HG02840 (cell line): ENCODE measurements at regions not wholly inside any gene's neighbourhood (a gene's known extent, or its start where the extent isn't known, plus 50 kb on each side); places are given as distances from the start of the nearest gene placed in this dataset.
"Not testable (repeated sequence)": the region's sequence is repeated elsewhere in the genome, so short reads cannot be mapped to it uniquely, and the experiment has no call there.

Experiments used
- ATAC-seq: cut with Tn5 transposase; IDR thresholded peaks from one replicate; pipeline ENCODE4 v1.9.1; 2021; ENCODE audit warnings: mild to moderate bottlenecking, moderate library complexity, moderate number of reproducible peaks; ENCODE audit not compliant: unreplicated experiment, low FRiP score

DNA sequence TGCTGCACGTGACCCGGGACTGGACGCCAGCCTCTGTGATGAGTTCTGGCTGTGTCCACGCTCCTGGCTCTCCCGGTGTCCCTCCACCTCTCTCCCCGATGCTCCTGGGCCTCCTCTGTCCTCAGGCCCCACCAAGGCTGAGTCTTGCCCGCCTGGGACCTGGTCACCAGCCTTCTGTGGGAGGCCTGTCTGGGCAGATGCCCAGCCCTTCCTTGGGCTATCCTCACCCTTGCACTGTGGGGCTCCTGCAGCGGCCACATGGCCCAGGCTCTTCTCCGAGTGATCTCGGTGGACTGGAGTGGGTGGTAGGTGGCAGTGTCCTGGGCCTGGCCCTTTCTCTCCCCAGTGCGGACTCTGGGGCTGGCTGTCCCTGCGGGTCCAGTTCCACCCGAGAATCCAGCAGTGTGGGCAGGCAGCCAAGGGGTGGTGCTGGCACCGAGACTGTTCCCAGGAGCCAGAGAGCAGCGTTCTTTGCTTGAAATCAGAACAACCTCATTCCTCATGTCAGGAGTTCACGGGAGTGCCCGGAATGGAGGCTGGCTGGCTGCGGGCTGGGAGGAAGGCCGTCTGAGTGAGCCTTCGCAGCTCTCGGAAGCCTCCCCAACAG lies 94.6 kb downstream of the TMEM121 start:
- ATAC-seq, result not testable (repeated sequence)

DNA sequence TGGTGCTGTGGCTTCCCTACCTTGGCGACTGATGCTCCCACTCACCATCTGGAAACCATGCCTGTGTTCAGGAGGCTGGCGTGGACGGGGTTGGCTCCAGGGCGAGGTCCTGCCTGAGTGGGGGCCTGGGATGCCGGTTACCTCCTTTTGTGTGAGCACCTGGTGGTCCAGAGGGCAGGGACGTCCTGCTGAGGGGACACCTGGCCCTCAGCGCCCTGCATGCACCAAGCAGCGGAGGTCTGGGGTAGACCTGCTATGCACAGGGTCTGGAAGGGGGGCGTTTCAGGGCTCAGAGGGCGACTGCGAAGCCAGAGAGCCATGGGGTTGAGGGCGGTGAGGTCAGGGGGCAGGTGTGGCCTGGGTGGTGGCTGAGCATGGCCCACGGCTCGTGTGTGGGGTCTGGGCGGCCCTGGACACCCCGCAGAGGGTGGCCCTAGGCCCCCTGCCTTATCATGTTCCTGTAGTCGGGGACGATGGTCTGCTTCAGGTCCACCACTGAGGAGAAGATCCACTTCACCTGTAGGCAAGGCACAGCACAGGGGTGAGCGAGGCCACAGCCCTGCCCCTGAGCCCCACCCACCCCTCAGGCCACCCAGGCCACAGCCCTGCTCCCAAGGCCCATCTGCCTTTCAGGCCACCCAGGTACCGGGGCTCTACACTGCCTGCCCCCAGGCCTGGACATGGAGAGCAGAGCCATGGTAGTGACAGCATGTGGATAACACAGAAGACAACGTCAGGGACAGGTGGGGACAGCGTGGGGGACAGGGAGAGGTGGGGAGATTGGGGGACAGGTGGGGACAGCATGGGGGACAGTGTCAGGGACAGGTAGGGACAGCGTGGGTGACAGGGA lies 95.3 kb downstream of the TMEM121 start:
- not testable (repeated sequence) for ATAC-seq

DNA sequence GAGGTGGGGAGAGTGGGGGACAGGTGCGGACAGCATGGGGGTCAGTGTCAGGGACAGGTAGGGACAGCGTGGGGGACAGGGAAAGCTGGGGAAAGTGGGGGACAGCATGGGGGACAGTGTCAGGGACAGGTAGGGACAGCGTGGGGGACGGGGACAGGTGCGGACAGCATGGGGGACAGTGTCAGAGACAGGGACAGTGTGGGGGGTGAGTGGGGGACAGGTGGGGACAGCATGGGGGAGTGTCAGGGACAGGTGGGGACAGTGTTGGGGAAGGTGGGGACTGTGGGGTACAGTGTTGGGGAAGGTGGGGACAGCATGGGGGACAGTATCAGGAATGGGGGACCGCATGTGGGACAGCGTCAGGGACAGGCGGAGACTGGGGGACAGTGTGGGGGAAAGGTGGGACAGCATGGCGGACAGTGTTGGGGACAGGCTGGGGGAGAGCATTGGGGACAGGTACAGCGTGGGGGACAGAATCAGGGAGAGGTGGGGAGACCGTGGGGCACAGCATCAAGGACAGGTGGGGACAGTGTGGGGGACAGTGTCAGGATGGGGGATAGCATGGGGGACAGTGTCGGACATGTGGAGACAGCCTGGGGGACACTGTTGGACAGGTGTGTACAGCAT lies 96.1 kb downstream of the TMEM121 start:
- no peak for ATAC-seq

DNA sequence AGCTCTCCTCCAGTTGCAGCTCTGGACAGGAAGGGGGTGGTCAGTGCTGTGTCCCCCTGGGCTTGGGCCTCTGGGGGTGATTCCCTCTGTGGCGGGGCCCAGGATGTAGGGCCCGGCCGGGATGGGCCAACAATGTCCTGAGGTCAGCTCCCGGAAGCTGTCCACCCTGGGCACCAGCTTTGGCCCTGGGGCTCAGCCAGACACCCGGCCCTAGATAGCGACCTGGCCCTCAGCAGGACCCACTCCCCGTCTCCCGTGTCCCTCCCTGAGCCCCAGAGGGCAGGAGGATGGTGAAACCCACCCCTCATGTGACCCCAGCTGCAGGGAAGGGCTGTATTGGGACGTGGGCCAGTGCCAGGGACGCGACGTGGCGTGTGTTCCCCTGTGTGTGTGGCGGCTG lies 96.8 kb downstream of the TMEM121 start:
- not testable (repeated sequence) for ATAC-seq

DNA sequence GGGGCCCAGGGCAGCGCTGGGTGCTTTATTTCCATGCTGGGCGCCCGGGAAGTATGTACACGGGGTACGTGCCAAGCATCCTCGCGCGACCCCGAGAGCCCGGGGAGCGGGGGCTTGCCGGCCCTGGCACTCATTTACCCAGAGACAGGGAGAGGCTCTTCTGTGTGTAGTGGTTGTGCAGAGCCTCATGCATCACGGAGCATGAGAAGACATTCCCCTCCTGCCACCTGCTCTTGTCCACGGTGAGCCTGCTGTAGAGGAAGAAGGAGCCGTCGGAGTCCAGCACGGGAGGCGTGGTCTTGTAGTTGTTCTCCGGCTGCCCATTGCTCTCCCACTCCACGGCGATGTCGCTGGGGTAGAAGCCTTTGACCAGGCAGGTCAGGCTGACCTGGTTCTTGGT lies 98.0 kb downstream of the TMEM121 start:
- ATAC-seq, result not testable (repeated sequence)

DNA sequence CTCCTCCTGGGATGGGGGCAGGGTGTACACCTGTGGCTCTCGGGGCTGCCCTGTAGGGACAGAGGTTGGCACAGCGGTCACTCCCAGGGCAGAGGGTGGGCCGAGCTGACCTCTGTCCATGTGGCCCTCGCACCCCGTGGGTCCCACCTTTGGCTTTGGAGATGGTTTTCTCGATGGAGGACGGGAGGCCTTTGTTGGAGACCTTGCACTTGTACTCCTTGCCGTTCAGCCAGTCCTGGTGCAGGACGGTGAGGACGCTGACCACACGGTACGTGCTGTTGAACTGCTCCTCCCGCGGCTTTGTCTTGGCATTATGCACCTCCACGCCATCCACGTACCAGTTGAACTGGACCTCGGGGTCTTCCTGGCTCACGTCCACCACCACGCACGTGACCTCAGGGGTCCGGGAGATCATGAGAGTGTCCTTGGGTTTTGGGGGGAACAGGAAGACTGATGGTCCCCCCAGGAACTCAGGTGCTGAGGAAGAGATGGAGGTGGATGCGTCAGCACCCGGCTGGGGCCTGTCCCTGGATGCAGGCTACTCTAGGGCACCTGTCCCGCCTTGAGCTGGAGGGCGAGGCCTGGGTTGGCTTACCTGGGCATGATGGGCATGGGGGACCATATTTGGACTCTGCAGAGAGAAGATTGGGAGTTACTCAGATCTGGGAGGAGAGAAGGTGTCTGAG lies 98.5 kb downstream of the TMEM121 start:
- not testable (repeated sequence) for ATAC-seq

DNA sequence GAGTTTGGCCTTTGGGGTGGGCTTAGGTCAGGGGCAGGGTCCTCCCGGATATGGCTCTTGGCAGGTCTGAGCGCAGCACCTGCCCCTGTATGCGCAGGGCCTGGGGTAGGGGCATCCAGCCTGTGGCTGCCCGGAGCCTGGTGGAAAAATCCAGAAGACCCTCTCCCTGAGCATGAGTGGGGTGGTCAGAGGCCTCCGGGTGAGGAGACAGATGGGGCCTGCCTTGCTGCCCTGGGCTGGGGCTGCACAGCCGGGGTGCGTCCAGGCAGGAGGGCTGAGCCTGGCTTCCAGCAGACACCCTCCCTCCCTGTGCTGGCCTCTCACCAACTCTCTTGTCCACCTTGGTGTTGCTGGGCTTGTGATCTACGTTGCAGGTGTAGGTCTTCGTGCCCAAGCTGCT lies 99.1 kb downstream of the TMEM121 start:
- not testable (repeated sequence) for ATAC-seq

DNA sequence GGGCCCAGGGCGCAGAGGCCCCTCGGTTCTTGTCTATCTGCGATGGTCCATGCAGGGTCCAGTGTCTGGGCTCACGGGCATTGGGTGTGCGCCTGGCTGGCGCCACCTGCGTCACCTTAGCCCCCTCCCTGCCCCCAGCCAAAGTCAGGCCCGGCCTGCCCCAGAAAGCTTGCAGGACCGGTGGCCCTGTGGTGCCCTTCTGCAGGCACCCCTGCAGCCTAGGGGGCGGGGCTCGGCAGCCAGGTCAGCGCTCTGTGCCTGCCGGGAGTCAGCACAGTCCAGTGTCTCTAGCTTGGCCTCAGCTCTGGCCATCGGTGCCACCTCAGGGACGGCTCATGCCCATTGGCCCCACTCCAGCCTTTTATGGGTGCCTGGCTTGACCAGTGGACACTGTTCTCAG lies 99.7 kb downstream of the TMEM121 start:
- ATAC-seq, result not testable (repeated sequence)

DNA sequence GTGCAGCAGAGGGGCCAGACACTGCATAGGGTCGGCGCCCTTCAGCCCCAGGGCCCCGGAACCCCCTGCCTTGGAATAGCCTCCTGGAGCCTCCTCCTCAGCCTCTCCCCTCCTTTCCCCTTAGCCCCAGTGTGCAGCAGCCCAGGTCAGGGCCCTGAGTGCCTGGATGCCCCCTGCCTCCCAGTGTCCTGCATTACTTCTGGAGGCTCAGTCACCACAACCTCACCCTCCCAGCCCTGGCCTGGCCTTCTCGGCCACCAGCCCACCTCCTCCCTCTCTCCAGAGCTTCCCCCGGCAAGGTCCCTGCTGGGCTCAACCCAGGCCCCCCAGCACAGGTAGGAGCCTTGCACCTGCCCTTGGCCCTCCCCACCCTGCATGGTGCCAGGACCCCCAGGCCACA lies 100.3 kb downstream of the TMEM121 start:
- ATAC-seq, result not testable (repeated sequence)

DNA sequence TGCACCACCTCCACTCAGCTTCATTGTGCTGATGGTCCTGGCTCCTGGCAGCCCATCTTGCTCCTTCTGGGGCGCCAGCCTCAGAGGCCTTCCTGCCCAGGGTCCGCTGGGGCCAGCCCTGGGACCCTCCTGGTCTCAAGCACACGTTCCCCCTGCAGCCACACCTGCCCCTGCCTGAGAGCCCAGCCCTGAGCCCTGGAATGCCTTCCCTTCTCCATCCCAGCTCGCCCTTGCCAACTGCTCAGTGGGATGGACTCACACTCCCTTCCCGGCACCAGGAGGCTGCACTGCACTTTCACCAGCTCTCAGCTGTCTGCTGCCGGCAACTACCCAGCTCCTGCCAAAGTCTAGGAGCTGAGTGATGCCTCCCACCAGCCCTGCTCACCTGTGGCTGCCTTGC lies 100.9 kb downstream of the TMEM121 start:
- ATAC-seq, result not testable (repeated sequence)

DNA sequence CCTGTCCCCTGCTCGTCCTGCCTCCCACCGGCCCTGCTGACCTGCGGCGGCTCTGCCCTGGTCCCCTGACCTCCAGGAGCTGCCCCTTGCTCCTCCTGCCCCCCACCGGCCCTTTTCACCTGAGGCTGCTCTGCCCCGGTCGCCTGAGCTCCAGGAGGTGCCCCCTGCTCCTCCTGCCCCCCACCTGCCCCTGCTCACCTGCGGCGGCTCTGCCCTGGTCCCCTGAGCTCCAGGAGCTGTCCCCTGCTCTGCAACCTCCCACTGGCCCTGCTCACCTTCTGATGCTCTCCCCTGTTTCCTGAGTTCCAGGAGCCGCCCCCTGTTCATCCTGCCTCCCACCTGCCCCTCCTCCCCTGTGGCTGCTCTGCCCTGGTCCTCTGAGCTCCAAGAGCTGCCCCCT lies 101.3 kb downstream of the TMEM121 start:
- ATAC-seq, result no peak

DNA sequence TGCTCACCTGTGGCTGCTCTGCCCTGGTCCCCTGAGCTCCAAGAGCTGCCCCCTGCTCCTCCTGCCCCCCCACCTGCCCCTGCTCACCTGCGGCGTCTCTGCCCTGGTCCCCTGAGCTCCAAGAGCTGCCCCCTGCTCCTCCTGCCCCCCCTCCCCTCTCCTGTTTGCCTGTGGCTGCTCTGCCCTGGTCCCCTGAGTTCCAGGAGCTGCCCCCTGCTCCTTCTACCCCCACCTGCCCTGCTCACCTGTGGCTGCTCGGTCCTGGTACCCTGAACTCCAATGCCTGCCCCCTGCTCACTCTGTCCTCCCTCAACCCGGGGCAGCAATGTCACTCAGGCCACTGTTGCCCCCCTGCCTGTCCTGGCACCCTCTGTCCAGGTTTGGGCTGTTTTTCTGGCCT lies 101.7 kb downstream of the TMEM121 start:
- not testable (repeated sequence) for ATAC-seq

DNA sequence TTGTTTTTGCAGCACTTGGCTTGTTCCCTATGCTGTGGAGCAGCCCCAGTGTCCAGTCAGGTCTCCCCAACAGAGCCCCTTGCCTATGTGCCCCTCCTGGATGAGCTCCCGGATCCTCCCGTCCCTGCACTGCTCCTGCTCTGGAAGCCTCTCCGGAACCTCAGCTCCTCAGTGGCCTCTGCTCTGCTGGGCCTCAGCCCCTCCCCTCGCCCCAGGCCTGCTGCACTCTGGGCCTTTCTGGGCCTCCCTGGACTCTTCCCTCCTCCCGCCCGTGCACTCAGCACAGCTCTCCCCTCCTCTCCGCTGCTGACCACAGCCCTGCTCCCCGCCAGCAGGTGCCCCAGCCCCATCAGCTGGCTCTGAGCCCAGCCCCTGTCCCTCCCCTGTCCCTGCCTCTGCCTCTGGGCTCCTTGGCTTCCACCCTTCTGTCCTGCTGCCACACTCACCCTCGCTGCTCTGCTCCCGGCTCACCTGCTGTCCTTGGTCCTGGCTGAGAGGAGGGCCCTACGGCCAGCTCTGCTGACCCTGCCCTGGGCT lies 102.2 kb downstream of the TMEM121 start:
- not testable (repeated sequence) for ATAC-seq

DNA sequence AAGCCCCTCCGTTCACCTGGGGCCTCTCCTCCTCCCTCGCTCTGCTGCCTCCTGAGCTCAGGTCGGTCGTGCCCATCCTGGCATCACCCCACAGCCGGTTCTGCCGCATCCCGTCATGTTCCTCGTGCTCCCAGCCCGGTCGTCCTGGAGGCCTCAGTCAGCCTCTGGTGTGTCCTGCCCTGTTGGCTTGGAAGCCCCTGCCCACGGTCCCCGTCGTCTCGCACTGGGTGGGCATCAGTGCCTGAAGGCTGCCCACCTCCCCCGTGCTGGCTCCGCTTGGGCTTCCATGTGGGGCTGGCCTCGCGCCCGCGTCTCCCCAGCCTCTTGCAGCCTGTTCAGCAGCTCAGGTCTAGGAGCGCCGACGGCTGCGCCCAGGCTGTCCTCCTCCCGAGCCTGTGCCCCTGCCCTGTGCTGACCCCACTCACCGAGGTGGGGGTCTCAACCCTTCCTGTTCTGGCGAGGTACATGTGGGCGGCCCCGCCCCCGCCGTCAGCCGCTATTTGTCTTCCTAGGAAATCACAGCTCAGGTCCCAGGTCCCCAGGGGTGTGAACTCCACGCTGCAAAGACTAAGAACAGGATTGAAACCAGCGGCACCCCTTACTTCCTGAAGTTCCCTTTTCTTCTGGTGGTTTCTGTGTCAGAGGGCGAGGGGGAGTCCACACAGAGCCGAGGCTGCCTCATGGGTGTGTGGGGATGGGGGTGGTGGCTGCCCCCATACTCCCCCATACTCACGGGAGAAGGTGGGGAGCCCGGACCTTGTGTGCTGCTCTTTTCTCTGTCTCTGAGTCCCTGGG lies 102.9 kb downstream of the TMEM121 start:
- not testable (repeated sequence) for ATAC-seq

DNA sequence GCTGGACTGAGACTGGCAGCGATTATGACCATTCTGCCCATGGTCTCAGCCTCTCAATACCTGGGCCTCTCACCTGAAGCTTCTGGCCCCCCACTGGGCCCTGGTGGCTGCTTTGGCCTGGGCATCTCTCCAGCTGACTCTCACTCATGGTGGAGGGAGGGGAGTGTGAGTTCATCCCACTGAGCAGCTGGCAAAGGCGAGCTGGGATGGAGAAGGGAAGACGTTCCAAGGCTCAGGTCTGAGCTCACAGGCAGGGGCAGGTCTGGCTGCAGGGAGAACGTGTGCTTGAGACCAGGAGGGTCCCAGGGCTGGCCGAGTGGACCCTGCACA lies 103.5 kb downstream of the TMEM121 start:
- no peak for ATAC-seq

DNA sequence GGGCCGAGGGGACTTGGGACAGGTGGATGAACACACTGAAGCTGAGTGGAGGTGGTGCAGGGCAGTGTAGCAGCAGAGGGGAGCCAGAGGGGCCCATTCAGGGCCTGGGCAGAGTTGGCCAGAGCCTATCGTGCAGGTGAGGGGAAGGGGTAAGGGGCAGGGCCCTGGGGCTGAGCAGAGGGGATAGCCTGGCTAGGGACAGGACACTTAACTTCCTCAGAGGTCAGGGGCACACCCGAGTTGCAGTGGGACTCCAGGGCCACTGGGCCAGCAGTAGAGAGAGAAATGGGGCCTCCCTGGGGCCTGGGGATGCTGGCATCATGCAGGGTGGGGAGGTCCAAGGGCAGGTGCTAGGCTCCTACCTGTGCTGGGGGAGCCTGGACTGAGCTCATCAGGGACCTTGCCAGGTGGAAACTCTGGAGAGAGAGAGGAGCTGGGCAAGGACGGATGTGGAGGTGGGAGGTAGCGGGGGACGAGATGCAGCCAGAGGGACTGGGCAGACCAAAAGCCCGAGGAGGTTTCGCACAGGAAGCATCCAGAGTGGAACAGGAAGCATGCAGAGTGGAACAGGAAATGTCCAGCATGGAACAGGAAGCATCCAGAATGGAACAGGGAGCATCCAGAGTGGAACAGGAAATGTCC lies 104.0 kb downstream of the TMEM121 start:
- ATAC-seq, result not testable (repeated sequence)

DNA sequence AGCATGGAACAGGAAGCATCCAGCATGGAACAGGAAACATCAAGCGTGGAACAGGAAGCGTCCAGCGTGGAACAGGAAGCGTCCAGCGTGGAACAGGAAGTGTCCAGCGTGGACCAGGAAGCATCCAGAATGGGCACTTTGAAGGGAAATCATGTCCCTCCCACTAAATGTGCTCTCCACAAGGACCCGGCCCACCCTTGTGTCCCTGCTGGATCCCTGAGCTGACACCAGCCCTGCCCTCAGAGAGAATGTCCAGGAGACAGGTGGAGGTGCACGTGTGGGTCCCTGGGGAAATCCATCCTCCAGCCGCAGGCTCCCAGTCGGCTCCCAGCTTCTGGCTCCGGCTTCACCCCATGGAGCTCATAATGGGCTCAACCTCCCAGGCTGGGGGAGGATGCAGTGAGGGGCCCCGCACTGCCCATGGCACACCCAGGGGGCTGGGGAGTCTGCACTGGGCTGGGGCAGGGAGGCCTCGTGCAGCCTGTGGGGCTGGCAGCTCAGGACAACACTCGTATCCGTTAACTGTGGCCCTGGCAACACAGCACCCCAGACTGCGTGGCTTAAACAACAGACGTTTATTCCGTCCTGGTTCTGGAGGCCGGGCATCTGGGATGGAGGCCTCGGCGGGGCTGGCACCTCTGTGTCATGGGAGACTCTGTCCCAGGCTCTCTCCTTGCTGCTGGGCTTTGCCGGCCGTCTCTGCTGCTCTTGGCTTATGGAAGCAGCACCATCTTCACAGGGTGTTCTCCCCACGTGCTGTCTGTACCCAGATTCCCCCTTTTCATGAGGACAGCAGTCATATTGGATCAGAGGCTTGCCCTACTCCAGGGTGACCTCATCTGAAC lies 104.8 kb downstream of the TMEM121 start:
- ATAC-seq, result not testable (repeated sequence)

DNA sequence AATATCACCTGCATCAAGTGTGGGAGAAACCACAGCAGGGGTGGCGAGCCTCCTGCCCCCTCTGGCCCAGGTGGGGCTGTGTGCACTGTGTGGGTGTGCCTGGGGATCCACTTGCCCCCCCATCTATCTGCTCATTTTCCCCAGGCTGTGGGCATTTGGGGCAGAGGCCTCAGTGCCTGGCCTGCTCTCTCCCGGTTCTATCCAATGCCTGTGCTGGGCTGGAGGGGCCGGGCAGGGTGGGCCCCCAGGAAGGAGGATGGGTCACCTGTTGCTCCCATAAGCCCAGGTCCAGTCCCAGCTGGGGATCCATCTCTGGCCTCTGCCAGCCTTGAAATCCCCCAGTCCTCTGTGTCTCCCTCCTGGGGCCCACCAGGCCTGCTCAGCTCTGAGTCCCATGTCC lies 105.6 kb downstream of the TMEM121 start:
- ATAC-seq, result no peak

DNA sequence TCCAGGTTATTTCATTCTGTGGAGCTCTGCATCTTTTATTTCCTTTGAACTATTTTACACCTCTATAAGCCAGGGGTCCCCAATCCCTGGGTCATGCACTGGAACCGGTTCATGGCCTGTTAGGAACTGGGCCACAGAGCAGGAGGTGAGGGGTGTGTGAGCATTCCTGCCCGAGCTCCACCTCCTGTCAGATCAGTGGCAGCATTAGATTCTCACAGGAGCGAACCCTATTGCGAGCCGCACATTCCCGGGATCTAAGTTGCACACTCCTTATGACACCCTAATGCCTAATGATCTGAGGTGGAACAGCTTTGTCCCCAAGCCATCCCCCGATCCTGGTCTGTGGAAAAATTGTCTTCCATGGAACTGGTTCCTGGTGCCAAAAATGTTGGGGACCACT lies 107.2 kb downstream of the TMEM121 start:
- not testable (repeated sequence) for ATAC-seq
